T-helper 2 cell treated with Interferon-gamma antibody and Interleukin-4, amounts not matched to agents 5 μg/mL and 100 μg/mL, for 36 hours (primary cell): ENCODE measurements at regions not wholly inside any gene's neighbourhood (a gene's known extent, or its start where the extent isn't known, plus 50 kb on each side); places are given as distances from the start of the nearest gene placed in this dataset.

Experiments used
- DNase-seq: peaks from one replicate; pipeline ENCODE4 v3.0.0; 2021; ENCODE audit warnings: low spot score
- H3K27ac Mint-ChIP-seq: one replicate; pipeline ENCODE4 v1.8.0; 2021; ENCODE audit warnings: mild to moderate bottlenecking, mixed read lengths
- H3K27me3 Mint-ChIP-seq: one replicate; pipeline ENCODE4 v1.8.0; 2021; ENCODE audit warnings: low read depth, mixed read lengths
- H3K36me3 Mint-ChIP-seq: one replicate; pipeline ENCODE4 v1.8.0; 2021; ENCODE audit warnings: low read depth, mixed read lengths
- H3K4me1 Mint-ChIP-seq: one replicate; pipeline ENCODE4 v1.8.0; 2021; ENCODE audit warnings: low read depth, mixed read lengths
- H3K4me3 Mint-ChIP-seq: one replicate; pipeline ENCODE4 v1.8.0; 2022; ENCODE audit warnings: mild to moderate bottlenecking, moderate library complexity, mixed read lengths
- H3K9me3 Mint-ChIP-seq: one replicate; pipeline ENCODE4 v1.8.0; 2021; ENCODE audit warnings: mixed read lengths

GRCh38 chr22:48210812-48211211, 1448.4 kb downstream of the TBC1D22A start:
- no peak overlapping the region for H3K27ac Mint-ChIP-seq
- H3K36me3 Mint-ChIP-seq: no peaks in the 10 kb centered on the region
- DNase-seq: no peak
- H3K27me3 Mint-ChIP-seq: no peaks in the 10 kb centered on the region
- no peaks in the 10 kb centered on the region for H3K4me1 Mint-ChIP-seq
- H3K4me3 Mint-ChIP-seq: no peak overlapping the region
- H3K9me3 Mint-ChIP-seq: no peaks in the 10 kb centered on the region

GRCh38 chr22:48210198-48210580, 1447.7 kb downstream of the TBC1D22A start:
- Mint-ChIP-seq H3K4me1 (no peaks in the 10 kb centered on the region), H3K36me3 (no peaks in the 10 kb centered on the region), H3K27ac (no peak overlapping the region), H3K4me3 (no peak overlapping the region), H3K9me3 (no peaks in the 10 kb centered on the region), H3K27me3 (no peaks in the 10 kb centered on the region)
- DNase-seq: no peak

- DNase-seq: no peak
- no peak overlapping the region for H3K4me3 Mint-ChIP-seq
- no peaks in the 10 kb centered on the region for H3K9me3 Mint-ChIP-seq
- no peaks in the 10 kb centered on the region for H3K27me3 Mint-ChIP-seq
- no peaks in the 10 kb centered on the region for H3K36me3 Mint-ChIP-seq
- no peak overlapping the region for H3K27ac Mint-ChIP-seq
- H3K4me1 Mint-ChIP-seq: no peaks in the 10 kb centered on the region
These were observed 1447.2 kb downstream of the TBC1D22A start for GRCh38 chr22:48209473-48210197.

GRCh38 chr22:48208894-48209293, 1446.4 kb downstream of the TBC1D22A start:
- H3K4me3 Mint-ChIP-seq: no peak overlapping the region
- H3K36me3 Mint-ChIP-seq: no peaks in the 10 kb centered on the region
- no peaks in the 10 kb centered on the region for H3K27me3 Mint-ChIP-seq
- no peak for DNase-seq
- H3K9me3 Mint-ChIP-seq: no peaks in the 10 kb centered on the region
- H3K4me1 Mint-ChIP-seq: no peaks in the 10 kb centered on the region
- H3K27ac Mint-ChIP-seq: no peak overlapping the region

- peaks cover 3% of the 10 kb centered on the region for H3K9me3 Mint-ChIP-seq
- H3K27me3 Mint-ChIP-seq: no peaks in the 10 kb centered on the region
- no peaks in the 10 kb centered on the region for H3K4me1 Mint-ChIP-seq
- no peak for DNase-seq
- H3K27ac Mint-ChIP-seq: no peak overlapping the region
- no peaks in the 10 kb centered on the region for H3K36me3 Mint-ChIP-seq
- H3K4me3 Mint-ChIP-seq: no peak overlapping the region
These were observed 1445.6 kb downstream of the TBC1D22A start for GRCh38 chr22:48207919-48208535.

- no peak for DNase-seq
- Mint-ChIP-seq H3K9me3 (peaks cover 3% of the 10 kb centered on the region), H3K36me3 (no peaks in the 10 kb centered on the region), H3K4me3 (no peak overlapping the region), H3K27me3 (no peaks in the 10 kb centered on the region), H3K4me1 (no peaks in the 10 kb centered on the region), H3K27ac (no peak overlapping the region)
These were observed 1443.3 kb downstream of the TBC1D22A start for GRCh38 chr22:48205790-48206189.

GRCh38 chr22:48205161-48205560, 1442.7 kb downstream of the TBC1D22A start:
- Mint-ChIP-seq H3K4me3 (no peak overlapping the region), H3K36me3 (no peaks in the 10 kb centered on the region), H3K27me3 (no peaks in the 10 kb centered on the region), H3K9me3 (peaks cover 3% of the 10 kb centered on the region), H3K27ac (no peak overlapping the region), H3K4me1 (no peaks in the 10 kb centered on the region)
- DNase-seq: no peak

- Mint-ChIP-seq H3K36me3 (no peaks in the 10 kb centered on the region), H3K4me3 (no peak overlapping the region), H3K4me1 (no peaks in the 10 kb centered on the region), H3K27ac (no peak overlapping the region), H3K27me3 (no peaks in the 10 kb centered on the region), H3K9me3 (peaks cover 3% of the 10 kb centered on the region)
- DNase-seq: no peak
These were observed 1441.8 kb downstream of the TBC1D22A start for GRCh38 chr22:48204296-48204695.

- no peak for DNase-seq
- Mint-ChIP-seq H3K4me1 (no peaks in the 10 kb centered on the region), H3K27me3 (no peaks in the 10 kb centered on the region), H3K27ac (no peak overlapping the region), H3K4me3 (no peak overlapping the region), H3K36me3 (no peaks in the 10 kb centered on the region), H3K9me3 (peaks cover 3% of the 10 kb centered on the region)
These were observed 1437.2 kb downstream of the TBC1D22A start for GRCh38 chr22:48199667-48200066.

- no peak for DNase-seq
- no peaks in the 10 kb centered on the region for H3K4me1 Mint-ChIP-seq
- no peaks in the 10 kb centered on the region for H3K36me3 Mint-ChIP-seq
- no peak overlapping the region for H3K27ac Mint-ChIP-seq
- H3K9me3 Mint-ChIP-seq: peaks cover 3% of the 10 kb centered on the region
- H3K4me3 Mint-ChIP-seq: no peak overlapping the region
- H3K27me3 Mint-ChIP-seq: no peaks in the 10 kb centered on the region
These were observed 1436.3 kb downstream of the TBC1D22A start for GRCh38 chr22:48198489-48199459.

- Mint-ChIP-seq H3K4me3 (no peak overlapping the region), H3K27ac (no peak overlapping the region), H3K36me3 (no peaks in the 10 kb centered on the region), H3K27me3 (no peaks in the 10 kb centered on the region), H3K4me1 (no peaks in the 10 kb centered on the region), H3K9me3 (peaks cover 2% of the 10 kb centered on the region)
- DNase-seq: no peak
These were observed 1434.8 kb downstream of the TBC1D22A start for GRCh38 chr22:48197189-48197690.

- H3K27me3 Mint-ChIP-seq: peaks cover 2% of the 10 kb centered on the region
- no peak for DNase-seq
- no peak overlapping the region for H3K4me3 Mint-ChIP-seq
- no peaks in the 10 kb centered on the region for H3K4me1 Mint-ChIP-seq
- H3K27ac Mint-ChIP-seq: no peak overlapping the region
- peaks cover 11% of the 10 kb centered on the region for H3K9me3 Mint-ChIP-seq
- no peaks in the 10 kb centered on the region for H3K36me3 Mint-ChIP-seq
These were observed 1430.5 kb downstream of the TBC1D22A start for GRCh38 chr22:48192920-48193319.

- Mint-ChIP-seq H3K27ac (no peak overlapping the region), H3K36me3 (no peaks in the 10 kb centered on the region), H3K9me3 (peaks cover 11% of the 10 kb centered on the region), H3K4me1 (no peaks in the 10 kb centered on the region), H3K4me3 (no peak overlapping the region), H3K27me3 (peaks cover 2% of the 10 kb centered on the region)
- no peak for DNase-seq
These were observed 1429.6 kb downstream of the TBC1D22A start for GRCh38 chr22:48192071-48192470.

- Mint-ChIP-seq H3K27ac (no peak overlapping the region), H3K4me3 (no peak overlapping the region)
These were observed 1425.8 kb downstream of the TBC1D22A start for GRCh38 chr22:48188231-48188721.

More at GRCh38 chr22:48188231-48188721, 1425.8 kb downstream of the TBC1D22A start:
- DNase-seq: no peak
- H3K4me1 Mint-ChIP-seq: no peaks in the 10 kb centered on the region
- H3K36me3 Mint-ChIP-seq: no peaks in the 10 kb centered on the region
- peaks cover 2% of the 10 kb centered on the region for H3K27me3 Mint-ChIP-seq
- peaks cover 11% of the 10 kb centered on the region for H3K9me3 Mint-ChIP-seq
